DMS 273 (cell line): ENCODE measurements at regions not wholly inside any gene's neighbourhood (a gene's known extent, or its start where the extent isn't known, plus 50 kb on each side); places are given as distances from the start of the nearest gene placed in this dataset.
A peak's percentile ranks its signal among the peaks of the same experiment; 100 is the strongest.

Source experiments
- DNase-seq: peaks from one replicate; lab custom pipeline; 2025; ENCODE audit not compliant: unreplicated experiment; lab: John Stamatoyannopoulos, UW

DNA sequence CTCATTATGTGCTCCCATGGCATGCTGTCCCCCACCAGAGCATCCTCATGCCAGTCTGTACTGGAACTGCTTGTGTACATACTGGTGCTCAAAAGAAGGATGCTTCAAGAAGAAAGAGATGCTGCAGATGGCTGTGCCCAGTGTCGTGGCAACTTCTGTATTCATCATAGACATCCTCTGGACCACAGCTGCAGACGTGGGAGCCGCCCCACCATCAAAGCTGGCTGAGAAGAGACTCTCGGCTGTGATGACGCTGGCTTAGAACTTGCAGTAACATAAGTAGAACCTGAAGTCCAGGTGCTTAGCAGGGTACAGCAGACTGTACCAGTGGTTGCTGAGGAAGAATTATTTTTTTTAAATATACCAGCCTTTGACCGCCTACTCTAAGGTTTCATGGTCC is 112.6 kb upstream of the ARHGAP5 start:
- no peak for DNase-seq

DNA sequence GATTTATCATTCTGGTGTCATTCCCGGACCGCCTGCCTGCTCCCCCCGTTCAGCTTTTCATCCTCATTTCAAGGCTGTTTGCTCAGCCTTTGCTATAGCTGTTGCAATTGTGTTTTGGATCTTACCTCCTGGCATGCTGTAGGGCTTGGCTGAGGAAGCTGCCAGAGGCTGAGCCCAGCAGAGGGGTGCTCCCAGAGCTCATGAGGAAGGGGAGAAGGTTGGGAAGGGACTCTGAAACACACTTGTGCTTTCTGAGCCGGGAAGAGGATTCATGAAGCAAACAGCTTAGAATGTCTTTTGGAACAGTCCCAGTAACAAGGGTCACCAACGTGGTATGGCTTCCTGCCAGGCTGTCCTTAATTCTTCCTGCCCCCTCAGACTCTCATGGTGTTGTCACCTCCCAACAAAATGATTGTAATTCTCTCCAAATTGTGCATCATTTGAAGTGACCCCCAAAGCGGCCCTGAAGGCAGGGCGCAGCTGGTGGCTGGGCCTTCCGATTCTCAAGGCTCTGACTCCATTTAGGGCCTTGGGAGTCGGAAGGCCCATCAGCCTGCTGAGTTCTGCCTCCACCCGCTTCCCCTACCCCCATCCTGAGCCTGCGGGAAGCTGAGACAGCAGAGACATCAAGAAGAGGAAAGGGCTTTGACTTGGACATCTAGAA is 111.9 kb upstream of the ARHGAP5 start:
- DNase-seq = no peak

DNA sequence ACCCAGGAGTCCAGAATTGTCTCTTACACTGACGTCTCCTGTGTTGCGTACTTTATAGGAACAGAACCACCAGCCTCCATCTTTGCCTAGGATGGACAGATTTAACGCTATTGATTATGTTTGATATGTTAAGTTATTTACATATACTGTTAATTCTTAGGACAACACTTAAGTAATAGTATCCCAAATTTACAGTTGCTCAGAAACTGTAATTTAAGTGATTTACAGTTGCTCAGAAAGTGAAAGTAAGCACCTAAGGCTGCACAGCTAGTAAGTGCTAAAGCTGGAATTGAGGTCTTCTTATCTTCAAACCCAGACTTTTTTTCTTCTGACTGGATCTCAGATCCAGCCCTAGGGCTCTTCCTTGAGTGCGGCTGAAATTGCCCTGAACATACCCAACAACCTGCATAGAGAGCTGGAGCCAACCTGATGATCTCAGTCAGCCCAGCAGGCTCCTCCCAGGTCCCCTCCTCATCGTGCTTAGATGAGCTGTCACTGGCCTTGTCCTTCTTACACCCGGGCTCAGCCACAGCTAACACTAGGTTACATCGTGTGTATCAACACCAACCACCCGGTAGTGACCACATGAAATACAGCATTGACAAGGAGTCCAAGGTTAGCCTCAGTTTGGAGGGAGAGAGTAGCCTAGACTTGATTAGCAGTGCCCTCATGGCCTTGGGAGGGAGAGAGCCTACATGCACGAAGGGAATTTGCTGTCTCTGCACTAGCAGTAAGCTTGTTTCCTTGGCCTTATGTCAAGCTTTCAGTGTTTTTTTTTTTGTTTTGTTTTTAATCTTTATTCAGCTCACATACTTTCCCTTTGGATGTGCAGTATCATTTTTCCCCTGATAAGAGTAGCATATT is 111.1 kb upstream of the ARHGAP5 start:
- no peak for DNase-seq

DNA sequence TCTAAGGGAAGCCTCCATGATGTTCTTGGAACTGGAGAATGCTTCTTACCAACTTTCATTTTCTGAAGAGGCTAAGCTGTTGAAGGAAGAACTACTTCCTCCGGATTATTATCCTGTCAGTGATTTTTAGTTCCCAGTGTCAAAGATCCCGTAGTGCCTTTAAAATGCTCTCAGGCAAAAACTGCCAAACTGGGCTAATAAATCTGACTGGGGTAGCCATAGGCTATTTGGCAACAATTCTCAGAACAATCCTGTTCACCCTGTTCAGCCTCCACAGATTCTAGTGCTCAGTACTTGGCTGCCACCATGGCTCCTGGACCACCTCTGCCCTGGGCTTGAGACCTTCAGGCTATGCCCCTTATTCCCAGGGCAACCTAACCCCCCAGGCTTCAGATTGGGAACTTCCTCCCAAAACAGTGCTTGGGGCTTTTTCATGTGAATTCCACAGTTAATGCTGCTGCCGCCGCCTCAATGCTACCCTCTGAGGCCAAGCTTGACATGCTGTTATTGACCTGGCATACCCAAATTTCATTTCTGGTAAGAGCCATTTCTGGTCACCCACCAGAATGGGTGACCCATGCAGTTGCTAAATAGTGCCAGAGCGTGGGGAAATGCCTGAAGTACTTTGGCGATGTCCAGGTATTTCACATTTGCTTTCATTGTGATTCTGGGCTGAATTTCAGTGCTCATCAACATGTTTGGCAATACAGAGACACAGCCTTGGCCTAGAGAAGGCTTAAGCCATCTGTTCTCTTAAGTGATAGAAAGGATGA is 110.0 kb upstream of the ARHGAP5 start:
- DNase-seq = peak; percentile 32

DNA sequence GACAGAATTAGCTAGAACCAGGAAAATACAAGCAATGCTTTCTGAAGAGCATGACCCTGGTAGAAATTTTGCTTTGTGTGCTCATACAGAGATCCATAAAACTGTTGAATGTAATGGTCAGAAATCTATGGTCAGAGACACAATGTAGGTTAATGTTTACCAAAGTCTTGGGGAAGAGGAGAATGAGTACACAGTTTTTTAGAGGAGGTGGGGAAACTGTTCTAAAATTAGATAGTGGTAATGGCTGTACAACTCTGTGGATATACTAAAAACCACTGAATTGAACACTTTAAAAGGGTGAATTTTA is 109.5 kb upstream of the ARHGAP5 start:
- no peak for DNase-seq

DNA sequence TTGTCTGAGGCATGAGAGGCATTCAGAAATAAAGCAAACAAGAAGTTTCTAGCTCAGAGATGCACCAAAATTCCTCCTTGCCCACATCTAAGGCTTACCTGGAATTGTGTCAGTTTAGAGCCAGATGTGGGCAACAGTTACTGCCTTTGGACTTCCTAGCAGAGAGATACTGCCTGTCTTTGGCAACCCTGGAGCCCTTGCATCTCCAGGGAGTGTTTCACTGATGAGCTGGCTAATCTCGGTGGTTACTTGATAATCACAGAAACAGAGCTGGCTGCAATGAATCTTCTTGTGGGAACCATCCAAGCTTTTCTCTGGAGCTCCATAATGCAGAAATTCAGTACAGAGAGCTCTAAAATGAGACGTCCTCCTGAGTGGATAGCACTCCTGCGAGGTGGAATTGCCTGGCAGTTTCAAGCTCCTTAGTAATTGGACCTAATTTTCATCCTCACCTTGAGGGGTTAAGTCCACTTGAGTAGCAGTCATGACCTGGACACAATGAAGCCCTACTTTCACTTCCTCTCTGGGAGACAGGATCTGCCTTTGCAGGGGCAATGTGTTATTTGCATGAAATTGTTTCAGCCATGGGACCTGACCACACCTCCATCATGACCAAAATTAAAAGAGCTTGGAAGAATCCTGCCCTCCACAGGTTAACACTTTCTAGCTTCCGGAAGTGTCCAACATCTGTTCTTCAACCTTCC is 108.8 kb upstream of the ARHGAP5 start:
- peak; percentile 15 for DNase-seq

DNA sequence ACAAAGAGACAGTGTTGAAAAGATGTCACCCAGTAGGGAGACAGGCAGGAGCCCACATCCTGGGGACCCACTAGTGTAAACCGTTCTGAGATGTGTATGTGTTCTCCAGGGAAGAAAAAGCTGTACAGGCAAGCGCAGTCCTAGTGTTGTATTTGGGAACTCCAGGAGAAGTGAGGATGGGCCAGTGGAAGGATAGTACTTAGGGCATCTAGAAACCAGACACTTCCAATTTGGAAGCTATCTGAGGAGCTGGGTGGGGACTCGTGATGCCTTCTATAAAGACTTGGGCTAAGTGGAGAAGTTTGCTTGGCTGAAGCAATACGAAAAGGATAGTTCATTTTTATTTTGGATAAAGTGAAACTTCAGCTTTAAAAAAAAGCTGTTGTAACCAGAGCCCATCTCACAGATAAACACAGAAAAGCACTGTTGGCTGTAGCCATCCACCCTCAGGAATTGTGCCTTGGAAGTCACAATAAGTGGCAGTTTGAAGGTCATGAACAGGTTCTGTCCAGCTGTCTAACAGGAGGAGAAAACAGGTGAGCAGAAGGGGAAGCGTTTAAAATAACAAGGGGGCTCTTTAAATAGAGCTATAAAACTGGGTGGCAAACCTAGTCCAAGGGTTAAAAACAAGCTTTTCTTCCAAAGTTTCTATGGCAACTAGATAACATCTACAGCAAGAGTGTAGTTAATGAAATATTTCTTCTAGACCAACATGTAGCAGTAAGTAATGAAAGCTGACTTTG is 108.0 kb upstream of the ARHGAP5 start:
- DNase-seq = peak; percentile 65

DNA sequence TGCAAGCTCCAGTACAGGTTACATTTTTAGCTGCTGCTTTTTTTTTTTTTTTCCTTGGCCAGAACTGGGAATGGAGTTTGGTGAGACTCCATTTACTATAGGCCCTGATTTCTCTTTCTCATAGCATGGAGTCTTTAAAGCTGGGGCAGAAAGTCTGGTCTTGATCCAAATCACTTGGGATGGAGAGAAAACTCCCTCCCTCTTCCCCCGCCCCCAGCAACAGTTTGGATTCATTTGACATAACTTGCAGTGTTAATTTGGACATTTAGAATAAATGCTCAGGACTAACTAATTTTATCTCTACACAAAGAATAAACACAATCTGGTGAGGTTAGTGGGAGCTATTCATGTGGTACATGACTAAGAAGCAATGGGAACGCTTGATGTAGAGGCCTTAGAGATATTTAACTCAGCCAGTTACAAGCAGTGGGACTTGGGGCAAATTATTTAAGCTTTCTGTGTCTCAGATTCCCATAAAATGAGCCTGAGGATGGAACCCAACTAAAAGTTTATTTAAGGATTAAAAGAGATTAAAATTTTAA is 107.3 kb upstream of the ARHGAP5 start:
- DNase-seq = peak; percentile 65

DNA sequence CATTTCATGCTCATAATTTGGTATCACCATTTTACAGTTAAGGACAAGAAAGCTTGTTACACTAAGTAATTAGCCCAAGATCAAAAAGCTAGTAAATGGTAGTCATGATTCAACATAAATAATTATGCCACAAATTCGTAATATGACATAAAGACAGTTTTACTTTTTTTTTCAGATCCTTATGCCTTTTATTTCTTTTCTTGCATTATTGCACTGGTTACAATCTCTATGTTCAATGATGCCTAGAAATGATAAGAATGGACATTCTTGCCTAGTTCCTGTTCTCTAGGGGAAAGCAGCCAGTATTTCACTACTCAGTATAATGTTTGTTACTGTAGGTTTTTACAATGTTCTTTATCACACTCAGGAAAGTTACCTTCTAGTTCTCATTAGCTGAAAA is 106.4 kb upstream of the ARHGAP5 start:
- no peak for DNase-seq

DNA sequence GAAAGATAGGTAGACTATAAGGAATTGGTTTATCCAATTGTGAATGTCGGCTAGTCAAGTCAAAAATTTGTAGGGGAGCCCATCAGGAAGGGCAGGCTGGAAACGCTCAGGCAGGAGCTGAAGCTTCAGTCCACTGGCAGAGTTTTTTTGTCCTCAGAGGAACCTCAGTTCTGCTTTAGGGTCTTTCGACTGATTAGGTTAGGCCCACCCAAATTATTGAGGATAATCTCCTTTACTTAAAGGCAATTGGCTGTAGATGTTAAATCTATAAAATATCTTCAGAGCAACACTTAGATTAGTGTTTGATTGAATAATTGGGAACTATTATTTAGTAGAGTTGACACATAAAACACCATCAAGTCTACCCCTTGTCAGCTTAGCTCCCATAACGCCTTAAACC is 105.5 kb upstream of the ARHGAP5 start:
- DNase-seq = no peak

DNA sequence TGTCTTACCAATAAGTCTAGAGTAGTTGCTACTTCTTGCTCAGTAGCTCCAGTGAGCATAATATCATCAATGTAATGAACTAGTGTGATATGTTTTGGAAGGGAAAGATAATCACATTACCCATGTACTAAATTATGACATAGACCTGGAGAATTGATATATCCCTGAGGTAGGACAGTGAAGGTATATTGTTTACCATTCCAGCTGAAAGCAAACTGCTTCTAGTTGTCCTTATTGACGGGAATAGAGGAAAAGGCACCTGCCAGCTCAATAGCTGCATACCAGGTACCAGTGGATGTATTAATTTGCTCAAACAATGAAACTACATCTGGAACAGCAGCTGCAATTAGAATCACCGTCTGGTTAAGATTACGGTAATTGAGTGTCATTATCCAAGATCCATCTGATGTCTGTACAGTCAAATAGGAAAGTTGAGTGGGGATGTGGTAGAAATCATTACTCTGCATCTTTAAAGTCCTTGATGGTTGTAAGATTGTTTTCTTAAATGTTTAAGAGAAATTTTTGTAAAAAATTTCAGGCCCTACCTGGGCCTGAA is 100.0 kb upstream of the ARHGAP5 start:
- DNase-seq = peak; percentile 36

DNA sequence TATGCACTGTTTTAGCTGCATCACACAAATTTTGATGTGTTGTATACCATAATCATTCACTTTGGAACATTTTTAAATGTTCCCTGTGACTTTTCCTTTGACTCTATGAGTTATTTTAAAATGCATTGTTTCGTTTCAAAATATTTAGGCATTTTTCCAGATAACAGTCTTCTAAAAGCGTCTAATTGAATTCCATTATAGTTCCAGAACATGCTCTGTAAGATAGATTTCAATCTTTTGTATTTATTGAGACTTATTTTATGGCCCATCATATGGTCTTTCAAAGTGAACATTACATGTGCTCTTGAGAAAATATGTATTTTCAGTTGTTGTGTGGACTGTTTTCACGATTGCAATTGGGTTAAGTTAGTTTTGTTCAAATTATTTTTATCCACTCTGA is 98.7 kb upstream of the ARHGAP5 start:
- DNase-seq = no peak

DNA sequence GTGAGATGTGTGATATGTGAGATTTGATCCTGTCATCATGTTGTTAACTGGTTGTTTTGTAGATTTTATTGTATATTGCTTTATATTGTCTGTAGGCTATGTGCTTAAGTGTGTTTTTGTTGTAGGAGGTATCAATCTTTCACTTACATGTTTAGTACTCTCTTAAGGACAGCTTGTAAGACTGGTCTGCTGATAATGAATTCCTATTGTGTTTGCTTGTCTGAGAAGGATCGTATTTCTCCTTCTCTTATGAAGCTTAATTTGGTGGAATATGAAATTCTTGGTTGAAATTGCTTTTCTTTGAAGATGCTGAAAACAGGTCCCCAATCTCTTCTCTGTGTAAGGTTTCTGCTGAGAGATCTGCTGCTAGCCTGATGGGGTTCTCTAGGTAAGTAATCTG is 94.5 kb upstream of the ARHGAP5 start:
- no peak for DNase-seq

DNA sequence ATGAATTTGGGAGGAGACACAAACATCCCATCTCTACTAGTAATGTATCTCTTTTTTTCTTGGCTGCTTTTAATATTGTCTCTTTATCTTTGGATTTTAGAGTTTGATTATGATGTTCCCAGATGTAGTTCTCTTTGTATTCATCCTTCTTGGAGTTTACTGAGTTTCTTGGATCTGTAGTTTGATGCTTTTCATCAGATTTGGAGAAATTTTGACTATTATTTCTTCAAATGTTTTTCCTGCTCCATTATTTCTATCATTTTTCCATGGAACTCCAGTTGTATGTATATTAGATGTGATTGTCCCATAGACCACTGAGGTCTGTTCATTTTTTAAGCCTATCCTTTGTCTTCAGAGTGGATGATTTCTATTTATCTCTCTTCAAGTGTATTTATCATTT is 90.7 kb upstream of the ARHGAP5 start:
- DNase-seq = no peak

DNA sequence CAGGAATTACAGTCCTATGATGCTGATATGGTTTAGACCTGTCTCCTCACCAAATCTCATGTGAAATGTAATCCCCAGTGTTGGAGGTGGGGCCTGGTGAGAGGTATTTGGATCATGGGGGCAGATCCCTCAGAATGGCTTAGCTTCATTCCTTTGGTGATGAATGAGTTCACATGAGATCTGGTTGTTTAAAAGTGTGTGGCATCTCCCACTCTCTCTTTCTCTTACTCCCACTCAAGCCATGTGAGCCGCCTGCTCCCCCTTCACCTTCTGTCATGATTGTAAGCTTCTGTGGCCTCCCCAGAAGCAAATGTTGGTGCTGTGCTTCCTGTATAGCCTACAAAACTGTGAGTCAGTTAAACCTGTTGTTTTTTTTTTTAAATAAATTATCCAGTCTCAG is 89.4 kb upstream of the ARHGAP5 start:
- DNase-seq = no peak

DNA sequence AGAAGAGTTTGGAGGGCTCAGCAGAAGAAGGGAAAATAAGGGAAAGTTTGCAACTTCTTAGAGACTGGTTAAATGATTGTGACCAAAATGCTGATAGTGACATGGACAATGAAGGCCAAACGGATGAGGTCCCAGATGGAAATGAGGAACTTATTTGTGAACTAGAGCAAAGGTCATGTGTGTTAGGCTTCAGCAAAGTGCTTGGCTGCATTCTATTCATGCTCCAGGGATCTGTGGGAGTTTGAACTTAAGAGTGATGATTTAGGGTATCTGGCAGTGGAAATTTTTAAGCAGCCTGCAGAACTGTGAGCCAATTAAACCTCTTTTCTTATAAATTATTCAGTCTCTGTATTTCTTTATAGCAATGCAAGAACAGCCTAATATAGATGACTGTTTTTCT is 88.9 kb upstream of the ARHGAP5 start:
- no peak for DNase-seq

DNA sequence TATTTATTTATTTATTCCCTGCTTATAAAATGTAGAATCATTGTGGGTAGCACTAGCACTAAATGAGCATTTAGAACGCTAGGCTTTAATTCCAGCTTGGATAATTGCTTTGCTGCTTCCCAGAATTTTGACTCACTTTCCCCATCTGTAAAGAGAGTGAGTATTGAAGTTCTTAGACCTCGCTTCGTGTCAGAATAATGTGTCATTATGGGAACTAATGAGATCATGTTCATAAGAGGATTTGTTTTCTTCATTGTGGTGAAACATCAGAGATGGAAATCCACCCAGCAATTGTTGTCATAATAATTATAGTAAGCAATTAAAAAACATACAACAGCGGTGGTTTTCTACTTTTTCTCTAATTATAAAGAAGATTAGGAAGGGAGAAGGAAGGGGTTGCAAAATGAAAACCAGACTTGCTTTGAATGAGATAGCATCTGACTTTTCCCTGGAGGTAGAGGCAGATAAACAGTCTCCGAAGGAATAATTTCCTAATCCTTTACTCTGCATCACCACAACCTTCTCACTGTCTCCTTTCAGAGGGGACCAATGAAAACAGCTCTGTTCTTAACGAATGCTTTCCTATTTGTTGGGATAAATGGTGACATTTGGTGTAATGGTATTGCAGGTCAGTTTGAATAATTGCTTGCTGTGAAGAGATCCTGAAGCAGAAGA is 86.8 kb upstream of the ARHGAP5 start:
- peak; percentile 29 for DNase-seq

DNA sequence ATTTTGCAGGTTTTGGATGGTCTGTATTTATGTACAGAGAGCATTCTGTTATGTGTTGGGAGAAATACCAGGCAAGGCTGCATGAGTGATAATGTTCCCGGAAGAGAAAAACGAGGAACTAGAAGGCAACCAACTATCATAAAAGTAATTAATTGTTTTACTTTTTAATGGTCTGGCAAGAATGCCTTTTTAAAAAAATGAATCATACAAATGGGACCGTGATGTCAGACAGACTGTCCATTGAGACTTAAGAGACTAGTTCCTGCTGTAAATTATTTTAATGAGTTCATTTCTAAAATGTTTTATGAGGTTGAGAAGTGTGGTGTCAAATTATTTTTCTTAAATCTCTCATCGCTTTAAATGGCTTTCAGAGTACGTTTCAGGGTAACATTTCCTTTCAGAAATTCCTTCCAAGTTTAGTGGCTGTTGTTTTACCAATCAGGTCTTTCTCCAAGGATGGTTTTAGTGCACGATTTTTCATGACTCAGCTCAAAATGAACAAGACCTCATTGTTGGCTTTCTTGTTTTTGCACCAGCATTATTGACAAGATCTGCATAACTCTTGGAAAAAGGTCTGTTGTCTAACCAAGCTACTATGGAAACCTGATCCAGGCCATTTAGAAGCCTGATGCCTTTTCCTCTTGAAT is 86.1 kb upstream of the ARHGAP5 start:
- DNase-seq = no peak

DNA sequence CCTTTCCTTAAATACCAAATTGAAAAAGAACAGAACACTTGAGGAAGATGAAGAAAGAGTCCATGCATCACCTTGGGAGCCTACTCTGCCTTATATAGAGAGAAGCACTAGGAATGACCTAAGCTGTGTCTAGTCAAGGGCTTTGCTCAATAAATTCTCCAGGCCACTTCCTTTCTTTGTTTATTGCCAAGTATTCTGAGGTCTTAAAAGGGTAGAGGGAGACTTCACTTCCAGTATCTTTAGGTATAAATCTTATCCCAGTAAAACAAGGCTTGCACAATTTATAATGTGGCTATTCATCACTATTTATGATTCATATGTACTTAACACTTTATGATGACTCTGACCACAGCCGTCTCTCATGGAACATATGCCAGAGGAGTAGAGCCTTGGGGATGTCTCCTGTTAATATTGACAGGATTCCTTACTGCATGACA is 85.1 kb upstream of the ARHGAP5 start:
- DNase-seq = no peak
